ENCODE measurements at regions not wholly inside any gene's neighbourhood (a gene's known extent, or its start where the extent isn't known, plus 50 kb on each side); places are given as distances from the start of the nearest gene placed in this dataset.

GRCh38 chr2:15703365-15703869 lies 111.7 kb downstream of the DDX1 start:
- no peaks in the 10 kb centered on the region for H3K4me1 ChIP-seq (ENCODE audit: control insufficient read depth, insufficient read depth, low read length)
- ATAC-seq (no peak), DNase-seq (ENCODE audit: low read depth, low spot score) (no peak)
- intact Hi-C loops (cut with micrococcal nuclease; ENCODE audit: unreplicated experiment) (no loop called here), in situ Hi-C loops (cut with HindIII; ENCODE audit: low pct_unique_long_range_greater_than_20kb, low sequenced_read_pairs) (no loop called here)
- CTCF ChIA-PET = no interaction called here
- POLR2A ChIA-PET = no interaction called here
- no peak overlapping the region for H3K27ac ChIP-seq (ENCODE audit: low read length)
- H3K9me3 ChIP-seq (ENCODE audit: control insufficient read depth, insufficient read depth, low read depth, low read length) = no peaks in the 10 kb centered on the region
- no TSS peak for BruUV-seq (replicated peaks)
- no peaks in the 10 kb centered on the region for H3K27me3 ChIP-seq (ENCODE audit: control insufficient read depth, insufficient read depth, low read length)
- no peaks in the 10 kb centered on the region for H3K36me3 ChIP-seq (ENCODE audit: control insufficient read depth, insufficient read depth, low read length)
- no peak for TF ChIP-seq TCF7L2 (IDR thresholded peaks at IDR 0.05; ENCODE audit: low read depth, low read length)
- TF ChIP-seq REST (IDR thresholded peaks at IDR 0.05; ENCODE audit: insufficient read depth in 1 of 2, low read depth in 2 of 2, low read length in 1 of 2) = no peak
- TF ChIP-seq SIN3A (IDR thresholded peaks at IDR 0.05; ENCODE audit: borderline replicate concordance, insufficient read depth, low read depth, low read length) = no peak
- TF ChIP-seq CTCF (IDR thresholded peaks at IDR 0.05) = no peak
- no peak for TF ChIP-seq POLR2AphosphoS5 (IDR thresholded peaks at IDR 0.05; ENCODE audit: low read depth, low read length)
- no peak overlapping the region for H3K4me3 ChIP-seq (ENCODE audit: low read depth in 2 of 2, low read length in 2 of 2)

GRCh38 chr2:15704086-15704787 lies 112.6 kb downstream of the DDX1 start:
- in situ Hi-C loops (cut with HindIII; ENCODE audit: low pct_unique_long_range_greater_than_20kb, low sequenced_read_pairs) = no loop called here
- no peak overlapping the region for H3K4me3 ChIP-seq (ENCODE audit: low read depth in 2 of 2, low read length in 2 of 2)
- ATAC-seq = no peak
- DNase-seq (ENCODE audit: low read depth, low spot score) = no peak
- no peaks in the 10 kb centered on the region for H3K4me1 ChIP-seq (ENCODE audit: control insufficient read depth, insufficient read depth, low read length)
- ChIA-PET POLR2A (no interaction called here), CTCF (no interaction called here)
- intact Hi-C loops (cut with micrococcal nuclease; ENCODE audit: unreplicated experiment) = no loop called here
- no peaks in the 10 kb centered on the region for H3K9me3 ChIP-seq (ENCODE audit: control insufficient read depth, insufficient read depth, low read depth, low read length)
- no TSS peak for BruUV-seq (replicated peaks)
- TF ChIP-seq POLR2AphosphoS5 (IDR thresholded peaks at IDR 0.05; ENCODE audit: low read depth, low read length) = no peak
- no peak for TF ChIP-seq SIN3A (IDR thresholded peaks at IDR 0.05; ENCODE audit: borderline replicate concordance, insufficient read depth, low read depth, low read length)
- H3K36me3 ChIP-seq (ENCODE audit: control insufficient read depth, insufficient read depth, low read length) = no peaks in the 10 kb centered on the region
- H3K27me3 ChIP-seq (ENCODE audit: control insufficient read depth, insufficient read depth, low read length) = no peaks in the 10 kb centered on the region
- H3K27ac ChIP-seq (ENCODE audit: low read length) = no peak overlapping the region

GRCh38 chr2:15704788-15705115 lies 113.1 kb downstream of the DDX1 start:
- in situ Hi-C loops (cut with HindIII; ENCODE audit: low pct_unique_long_range_greater_than_20kb, low sequenced_read_pairs) (no loop called here), intact Hi-C loops (cut with micrococcal nuclease; ENCODE audit: unreplicated experiment) (no loop called here)
- ATAC-seq (no peak), DNase-seq (ENCODE audit: low read depth, low spot score) (no peak)
- BruUV-seq (replicated peaks) = no TSS peak
- Histone ChIP-seq H3K9me3 (ENCODE audit: control insufficient read depth, insufficient read depth, low read depth, low read length) (no peaks in the 10 kb centered on the region), H3K27ac (ENCODE audit: low read length) (no peak overlapping the region), H3K27me3 (ENCODE audit: control insufficient read depth, insufficient read depth, low read length) (no peaks in the 10 kb centered on the region), H3K4me3 (ENCODE audit: low read depth in 2 of 2, low read length in 2 of 2) (no peak overlapping the region), H3K36me3 (ENCODE audit: control insufficient read depth, insufficient read depth, low read length) (no peaks in the 10 kb centered on the region), H3K4me1 (ENCODE audit: control insufficient read depth, insufficient read depth, low read length) (no peaks in the 10 kb centered on the region)
- POLR2A ChIA-PET = no interaction called here
- CTCF ChIA-PET = no interaction called here
- no peak for TF ChIP-seq POLR2AphosphoS5 (IDR thresholded peaks at IDR 0.05; ENCODE audit: low read depth, low read length)
- no peak for TF ChIP-seq REST (IDR thresholded peaks at IDR 0.05; ENCODE audit: insufficient read depth in 1 of 2, low read depth in 2 of 2, low read length in 1 of 2)
- no peak for TF ChIP-seq CTCF (IDR thresholded peaks at IDR 0.05)
- TF ChIP-seq SIN3A (IDR thresholded peaks at IDR 0.05; ENCODE audit: borderline replicate concordance, insufficient read depth, low read depth, low read length) = no peak
- TF ChIP-seq TCF7L2 (IDR thresholded peaks at IDR 0.05; ENCODE audit: low read depth, low read length) = no peak
